ENCODE measurements at regions not wholly inside any gene's neighbourhood (a gene's known extent, or its start where the extent isn't known, plus 50 kb on each side); places are given as distances from the start of the nearest gene placed in this dataset.

DNA sequence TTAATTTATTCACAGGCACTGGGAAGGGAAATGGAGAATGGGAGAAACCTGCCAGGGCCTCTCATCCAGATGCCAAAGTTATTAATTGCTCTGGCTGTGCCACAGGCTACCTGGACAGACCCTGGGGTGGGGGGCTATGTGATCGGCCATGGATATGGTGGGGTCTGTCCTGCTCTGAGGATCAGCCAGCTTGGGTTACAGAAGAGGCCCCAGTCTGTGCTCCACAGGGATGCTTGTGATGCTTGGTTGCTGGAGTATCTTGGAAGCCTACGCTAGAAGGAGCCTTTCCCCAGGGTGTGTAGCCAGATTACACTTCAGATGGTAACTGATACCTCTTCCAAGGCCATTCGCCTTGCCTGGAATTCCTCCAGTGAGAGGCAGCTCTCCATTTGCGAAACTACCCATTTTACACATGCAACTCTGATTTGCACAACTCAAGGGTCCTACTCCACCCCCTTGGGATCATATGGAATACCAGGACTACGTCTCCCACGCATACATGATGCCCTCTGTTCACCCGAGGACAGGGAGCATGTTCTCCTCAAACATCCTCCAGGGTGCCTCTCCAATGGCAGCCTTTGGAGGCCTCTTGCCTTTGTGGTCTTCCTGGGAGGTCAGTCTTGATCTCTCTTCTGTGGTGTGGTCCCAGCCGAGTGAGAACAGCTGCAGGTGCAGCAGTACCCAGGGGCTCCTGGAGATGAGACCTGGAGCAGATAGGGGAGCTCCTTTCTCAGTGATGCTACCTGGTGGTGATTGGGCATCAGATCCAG is 186.6 kb upstream of the TSHZ3 start:
- Histone ChIP-seq H4K5ac (ENCODE audit: insufficient read length, low read depth, low read length) (no peak overlapping the region), H4K8ac (ENCODE audit: extremely low read depth, insufficient read depth, low read length) (no peak overlapping the region; the same call in 1 of the 2 replicates), H3K27me3 (replicated peaks in 1 of 4; ENCODE audit: control insufficient read depth in 3 of 4, extremely low read depth in 1 of 4, insufficient read depth in 3 of 4, low read length in 3 of 4) (peaks cover 0 to 4% (median 0%) of the 10 kb centered on the region in 4 experiments; a peak in 1 of 7 replicates), H2BK5ac (ENCODE audit: low read depth, low read length) (no peak overlapping the region), H3K9me3 (ENCODE audit: insufficient read depth in 2 of 2, low read depth in 1 of 2, low read length in 1 of 2) (peaks cover 0 to 4% of the 10 kb centered on the region in 2 experiments; a peak in 1 of 4 replicates), H2BK12ac (ENCODE audit: low read depth, low read length) (no peak overlapping the region), H3K9ac (replicated peaks in 1 of 4; ENCODE audit: extremely low read depth in 1 of 4, low read depth in 3 of 4, low read length in 3 of 4) (no peak overlapping the region), H3K27ac (ENCODE audit: low read depth, low read length) (no peak overlapping the region), H3K79me1 (ENCODE audit: low read depth, low read length) (no peaks in the 10 kb centered on the region), H2BK15ac (ENCODE audit: low read length) (no peak overlapping the region), H3K56ac (replicated peaks; ENCODE audit: insufficient read length, low read depth, low read length) (no peak overlapping the region), H2BK120ac (replicated peaks; ENCODE audit: low read depth, low read length) (no peak overlapping the region), H3K79me2 (ENCODE audit: control insufficient read depth in 1 of 2, insufficient read depth in 2 of 2, low read length in 2 of 2) (no peaks in the 10 kb centered on the region), H3K4me1 (replicated peaks in 1 of 4; ENCODE audit: control insufficient read depth in 3 of 4, insufficient read depth in 4 of 4, low read length in 3 of 4) (no peaks in the 10 kb centered on the region), H3K23me2 (ENCODE audit: low read depth, low read length) (no peaks in the 10 kb centered on the region), H4K91ac (replicated peaks; ENCODE audit: insufficient read length, low read length) (peak overlapping the region; percentile 10), H2AFZ (ENCODE audit: low read length) (no peak overlapping the region), H3K4ac (replicated peaks; ENCODE audit: insufficient read length, low read depth, low read length) (no peak overlapping the region), H2AK5ac (ENCODE audit: low read depth, low read length) (no peak overlapping the region), H3K4me2 (ENCODE audit: insufficient read depth in 1 of 2, low read depth in 2 of 2, low read length in 2 of 2) (no peak overlapping the region), H2BK20ac (ENCODE audit: low read length) (no peak overlapping the region), H4K20me1 (replicated peaks in 1 of 2; ENCODE audit: control insufficient read depth in 1 of 2, insufficient read depth in 2 of 2, low read length in 2 of 2) (no peaks in the 10 kb centered on the region), H3K4me3 (ENCODE audit: extremely low read depth in 1 of 4, insufficient read depth in 2 of 4, low read depth in 3 of 4, low read length in 4 of 4) (no peak overlapping the region), H3K18ac (ENCODE audit: extremely low read depth, low read length) (no peak overlapping the region), H3K14ac (ENCODE audit: insufficient read length) (no peak overlapping the region), H3K23ac (ENCODE audit: insufficient read length) (no peak overlapping the region), H3K36me3 (ENCODE audit: control insufficient read depth in 2 of 4, insufficient read depth in 4 of 4, low read length in 3 of 4) (no peaks in the 10 kb centered on the region)
- 91% methylated on average over 8 of the region's 8 CpGs; no CpG with 5 or more reads in 1 of the 2 experiments for WGBS, 2 experiments (ENCODE audit: extremely low coverage in 1 of 2, insufficient coverage in 1 of 2, insufficient read length in 1 of 2, insufficient replicate concordance in 2 of 2, low coverage in 1 of 2, low lambda C conversion rate in 2 of 2, missing lambda C conversion rate in 1 of 2)
- POLR2A ChIA-PET (ENCODE audit: partially characterized antibody): no interaction called here
- DNase-seq (ENCODE audit: low read depth in 1 of 2, low spot score in 2 of 2) (peak in 1 of 2 experiments; percentile 23), FAIRE-seq (no peak)
- CTCF ChIA-PET (ENCODE audit: partially characterized antibody): no interaction called here
- TF ChIP-seq, protein P1, sequence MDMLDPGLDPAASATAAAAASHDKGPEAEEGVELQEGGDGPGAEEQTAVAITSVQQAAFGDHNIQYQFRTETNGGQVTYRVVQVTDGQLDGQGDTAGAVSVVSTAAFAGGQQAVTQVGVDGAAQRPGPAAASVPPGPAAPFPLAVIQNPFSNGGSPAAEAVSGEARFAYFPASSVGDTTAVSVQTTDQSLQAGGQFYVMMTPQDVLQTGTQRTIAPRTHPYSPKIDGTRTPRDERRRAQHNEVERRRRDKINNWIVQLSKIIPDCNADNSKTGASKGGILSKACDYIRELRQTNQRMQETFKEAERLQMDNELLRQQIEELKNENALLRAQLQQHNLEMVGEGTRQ (IDR thresholded peaks at IDR 0.05; ENCODE audit: low read length): no peak
- TF ChIP-seq, protein P2, sequence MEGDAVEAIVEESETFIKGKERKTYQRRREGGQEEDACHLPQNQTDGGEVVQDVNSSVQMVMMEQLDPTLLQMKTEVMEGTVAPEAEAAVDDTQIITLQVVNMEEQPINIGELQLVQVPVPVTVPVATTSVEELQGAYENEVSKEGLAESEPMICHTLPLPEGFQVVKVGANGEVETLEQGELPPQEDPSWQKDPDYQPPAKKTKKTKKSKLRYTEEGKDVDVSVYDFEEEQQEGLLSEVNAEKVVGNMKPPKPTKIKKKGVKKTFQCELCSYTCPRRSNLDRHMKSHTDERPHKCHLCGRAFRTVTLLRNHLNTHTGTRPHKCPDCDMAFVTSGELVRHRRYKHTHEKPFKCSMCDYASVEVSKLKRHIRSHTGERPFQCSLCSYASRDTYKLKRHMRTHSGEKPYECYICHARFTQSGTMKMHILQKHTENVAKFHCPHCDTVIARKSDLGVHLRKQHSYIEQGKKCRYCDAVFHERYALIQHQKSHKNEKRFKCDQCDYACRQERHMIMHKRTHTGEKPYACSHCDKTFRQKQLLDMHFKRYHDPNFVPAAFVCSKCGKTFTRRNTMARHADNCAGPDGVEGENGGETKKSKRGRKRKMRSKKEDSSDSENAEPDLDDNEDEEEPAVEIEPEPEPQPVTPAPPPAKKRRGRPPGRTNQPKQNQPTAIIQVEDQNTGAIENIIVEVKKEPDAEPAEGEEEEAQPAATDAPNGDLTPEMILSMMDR (IDR thresholded peaks at IDR 0.05; ENCODE audit: control extremely low read depth in 1 of 3, insufficient read depth in 1 of 3, low read depth in 1 of 3, low read length in 3 of 3): no peak
- TF ChIP-seq RFX5 (IDR thresholded peaks at IDR 0.05; ENCODE audit: borderline replicate concordance, low read depth, low read length) (no peak), EGR1 (IDR thresholded peaks at IDR 0.05; ENCODE audit: borderline replicate concordance, low read depth, low read length) (no peak), PHF8 (conservative IDR thresholded peaks at IDR 0.05; ENCODE audit: low read depth, low read length) (no peak), SIN3A (conservative IDR thresholded peaks at IDR 0.05 in 1 of 2, IDR thresholded peaks at IDR 0.05 in 1 of 2; ENCODE audit: low read depth in 1 of 2, low read length in 2 of 2) (no peak)
